ENCODE measurements at regions not wholly inside any gene's neighbourhood (a gene's known extent, or its start where the extent isn't known, plus 50 kb on each side); places are given as distances from the start of the nearest gene placed in this dataset.

GRCh38 chr4:85166318-85166717, 199.8 kb upstream of the WDFY3 start:
- TF ChIP-seq CTCF (IDR thresholded peaks at IDR 0.05; ENCODE audit: extremely low read depth in 1 of 2, insufficient read depth in 1 of 2, low read depth in 1 of 2, low read length in 2 of 2) (no peak), POLR2A (IDR thresholded peaks at IDR 0.05; ENCODE audit: low read depth, low read length) (no peak), EZH2 (IDR thresholded peaks at IDR 0.05; ENCODE audit: borderline replicate concordance, low read depth, low read length, severe bottlenecking) (no peak)
